Mucosa of descending colon (tissue), 3 donors: ENCODE measurements at regions not wholly inside any gene's neighbourhood (a gene's known extent, or its start where the extent isn't known, plus 50 kb on each side); places are given as distances from the start of the nearest gene placed in this dataset.

Source experiments
- ATAC-seq: fragments of 200-7000 bp; cut with Tn5 transposase; one replicate; pipeline ENCODE4 v1.9.1; 2020; ENCODE audit warnings: mild to moderate bottlenecking, moderate library complexity
- DNase-seq, 3 donors: peaks; one replicate each; pipeline ENCODE4 v3.0.0-alpha.2; 2020
- H3K36me3 ChIP-seq: fragments of 200-600 bp; one replicate; pipeline ENCODE4 v1.8.0; 2021; ENCODE audit warnings: low read depth, mild to moderate bottlenecking
- H3K4me1 ChIP-seq: fragments of 200-600 bp; one replicate; pipeline ENCODE4 v1.8.0; 2021; ENCODE audit warnings: low read depth, mild to moderate bottlenecking
- H3K4me3 ChIP-seq: fragments of 200-600 bp; one replicate; pipeline ENCODE4 v1.8.0; 2021; ENCODE audit warnings: mild to moderate bottlenecking
- H3K9me3 ChIP-seq: fragments of 200-600 bp; one replicate; pipeline ENCODE4 v1.8.0; 2021; ENCODE audit warnings: mild to moderate bottlenecking
- CTCF ChIP-seq: fragments of 200-600 bp; IDR thresholded peaks from one replicate; pipeline ENCODE4 v1.8.0; 2022; ENCODE audit warnings: antibody characterized with exemption, mild to moderate bottlenecking
- intact Hi-C, 2 donors: fragments of 100-400 bp; cut with DNase I in 1 of 2; cut with micrococcal nuclease in 1 of 2; formaldehyde crosslinking; loops; one replicate each; pipeline versions ENCODE4 v1.11.0 to v1.11.1; 2022; cut with DNase I, micrococcal nuclease
- donor health status: DM: no; HTN: no; CAD: no; lungs with moderate emphysema.
- donor health status: DM: no; HTN: no; CAD: no.
- donor health status: DM: no; HTN: yes; CAD: no.

- H3K4me1 ChIP-seq, result no peaks in the 10 kb centered on the region
- no peak for ATAC-seq
- no peaks in the 10 kb centered on the region for H3K9me3 ChIP-seq
- TF ChIP-seq CTCF, result no peak
- intact Hi-C loops, result no loop called here
- peak in 1 of 3 donors; percentile 2 for DNase-seq
- H3K36me3 ChIP-seq, result no peaks in the 10 kb centered on the region
- H3K4me3 ChIP-seq, result no peak overlapping the region
Observed at GRCh38 chr5:105506692-105507277, 1944.2 kb upstream of the NUDT12 start.

GRCh38 chr5:105503950-105504349 lies 1941.4 kb upstream of the NUDT12 start:
- Histone ChIP-seq H3K4me3 (no peak overlapping the region), H3K9me3 (no peaks in the 10 kb centered on the region), H3K4me1 (no peaks in the 10 kb centered on the region), H3K36me3 (no peaks in the 10 kb centered on the region)
- DNase-seq (no peak), ATAC-seq (no peak)
- intact Hi-C loops, result no loop called here
- TF ChIP-seq CTCF, result no peak

GRCh38 chr5:105501315-105501714 lies 1938.7 kb upstream of the NUDT12 start:
- Histone ChIP-seq H3K36me3 (no peaks in the 10 kb centered on the region), H3K4me3 (no peak overlapping the region), H3K4me1 (no peaks in the 10 kb centered on the region), H3K9me3 (no peaks in the 10 kb centered on the region)
- TF ChIP-seq CTCF, result no peak
- intact Hi-C loops, result no loop called here
- ATAC-seq, result no peak
- no peak for DNase-seq

- intact Hi-C loops, result no loop called here
- no peak for TF ChIP-seq CTCF
- no peak for DNase-seq
- H3K4me3 ChIP-seq, result no peak overlapping the region
- ATAC-seq, result no peak
- no peaks in the 10 kb centered on the region for H3K9me3 ChIP-seq
- no peaks in the 10 kb centered on the region for H3K4me1 ChIP-seq
- no peaks in the 10 kb centered on the region for H3K36me3 ChIP-seq
Observed at GRCh38 chr5:105475401-105475800, 1912.8 kb upstream of the NUDT12 start.

- no peaks in the 10 kb centered on the region for H3K36me3 ChIP-seq
- TF ChIP-seq CTCF, result no peak
- DNase-seq (no peak), ATAC-seq (peak; percentile 77)
- peaks cover 20% of the 10 kb centered on the region for H3K9me3 ChIP-seq
- H3K4me3 ChIP-seq, result no peak overlapping the region
- H3K4me1 ChIP-seq, result no peaks in the 10 kb centered on the region
- intact Hi-C loops, result no loop called here
Observed at GRCh38 chr5:105462377-105462776, 1899.8 kb upstream of the NUDT12 start.

GRCh38 chr5:105460721-105461120 lies 1898.1 kb upstream of the NUDT12 start:
- no peak for TF ChIP-seq CTCF
- no peak for ATAC-seq
- no peak for DNase-seq
- Histone ChIP-seq H3K36me3 (no peaks in the 10 kb centered on the region), H3K9me3 (peaks cover 20% of the 10 kb centered on the region), H3K4me3 (no peak overlapping the region), H3K4me1 (no peaks in the 10 kb centered on the region)
- intact Hi-C loops, result no loop called here
